ENCODE measurements at regions not wholly inside any gene's neighbourhood (a gene's known extent, or its start where the extent isn't known, plus 50 kb on each side); places are given as distances from the start of the nearest gene placed in this dataset.

- no peak for TF ChIP-seq CTCF (IDR thresholded peaks at IDR 0.05; ENCODE audit: low read depth, low read length)
- DNase-seq (ENCODE audit: low read depth, low spot score) = no peak
- in situ Hi-C loops (cut with HindIII; ENCODE audit: low sequenced_read_pairs) = no loop called here
- H3K4me3 ChIP-seq (ENCODE audit: low read depth, low read length) = no peak overlapping the region
Measured at GRCh38 chr3:59565125-59565524, 515.3 kb upstream of the CFAP20DC start.

- no peak for TF ChIP-seq CTCF (IDR thresholded peaks at IDR 0.05; ENCODE audit: low read depth, low read length)
- in situ Hi-C loops (cut with HindIII; ENCODE audit: low sequenced_read_pairs) = no loop called here
- DNase-seq (ENCODE audit: low read depth, low spot score) = peak; percentile 59
Measured at GRCh38 chr3:59563966-59564365, 514.1 kb upstream of the CFAP20DC start.

GRCh38 chr3:59563072-59563605 lies 513.3 kb upstream of the CFAP20DC start:
- in situ Hi-C loops (cut with HindIII; ENCODE audit: low sequenced_read_pairs) = no loop called here
- no peak for TF ChIP-seq CTCF (IDR thresholded peaks at IDR 0.05; ENCODE audit: low read depth, low read length)
- no peak overlapping the region for H3K4me3 ChIP-seq (ENCODE audit: low read depth, low read length)
- peak; percentile 20 for DNase-seq (ENCODE audit: low read depth, low spot score)

More at GRCh38 chr3:59563966-59564365, 514.1 kb upstream of the CFAP20DC start:
- H3K4me3 ChIP-seq (ENCODE audit: low read depth, low read length) = no peak overlapping the region

GRCh38 chr3:59559721-59560435 lies 510.1 kb upstream of the CFAP20DC start:
- TF ChIP-seq CTCF (IDR thresholded peaks at IDR 0.05; ENCODE audit: low read depth, low read length) = no peak
- in situ Hi-C loops (cut with HindIII; ENCODE audit: low sequenced_read_pairs) = no loop called here
- peak; percentile 96 for DNase-seq (ENCODE audit: low read depth, low spot score)
- H3K4me3 ChIP-seq (ENCODE audit: low read depth, low read length) = no peak overlapping the region

- in situ Hi-C loops (cut with HindIII; ENCODE audit: low sequenced_read_pairs) = no loop called here
- no peak for DNase-seq (ENCODE audit: low read depth, low spot score)
- H3K4me3 ChIP-seq (ENCODE audit: low read depth, low read length) = no peak overlapping the region
- TF ChIP-seq CTCF (IDR thresholded peaks at IDR 0.05; ENCODE audit: low read depth, low read length) = no peak
Measured at GRCh38 chr3:59558906-59559720, 509.3 kb upstream of the CFAP20DC start.

- H3K4me3 ChIP-seq (ENCODE audit: low read depth, low read length) = no peak overlapping the region
- DNase-seq (ENCODE audit: low read depth, low spot score) = no peak
Measured at GRCh38 chr3:59555593-59556315, 505.9 kb upstream of the CFAP20DC start.

More at GRCh38 chr3:59555593-59556315, 505.9 kb upstream of the CFAP20DC start:
- in situ Hi-C loops (cut with HindIII; ENCODE audit: low sequenced_read_pairs) = no loop called here
- no peak for TF ChIP-seq CTCF (IDR thresholded peaks at IDR 0.05; ENCODE audit: low read depth, low read length)
